Right lobe of liver (tissue), 6 donors: ENCODE measurements at regions not wholly inside any gene's neighbourhood (a gene's known extent, or its start where the extent isn't known, plus 50 kb on each side); places are given as distances from the start of the nearest gene placed in this dataset.

Experiments
- ATAC-seq, 4 donors: fragments of 200-7000 bp; cut with Tn5 transposase; one replicate each; pipeline ENCODE4 v1.9.1; 2020; ENCODE audit warnings: mild to moderate bottlenecking in 4 of 4, moderate library complexity in 4 of 4
- DNase-seq, 3 donors: peaks; one replicate each; pipeline ENCODE4 v3.0.0-alpha.2; 2020
- H3K27ac ChIP-seq, 3 donors: fragments of 200-600 bp; one replicate each; pipeline ENCODE4 v1.8.0; 2022
- H3K27me3 ChIP-seq, 2 donors: fragments of 200-600 bp; one replicate each; pipeline ENCODE4 v1.8.0; 2022
- H3K36me3 ChIP-seq, 4 donors: fragments of 200-600 bp; sonication (generic) in 1 of 4; one replicate each; pipeline versions ENCODE4 v1.5.1 to v1.8.0; 2017 to 2022; ENCODE audit warnings: control low read depth in 1 of 4
- H3K4me1 ChIP-seq, 4 donors: fragments of 200-600 bp; sonication (generic) in 1 of 4; one replicate each; pipeline versions ENCODE4 v1.5.1 to v1.8.0; 2017 to 2022; ENCODE audit warnings: control low read depth in 1 of 4
- H3K4me3 ChIP-seq, 3 donors: fragments of 200-600 bp; one replicate each; pipeline ENCODE4 v1.8.0; 2022
- H3K9me3 ChIP-seq, 4 donors: fragments of 200-600 bp; sonication (generic) in 1 of 4; one replicate each; pipeline versions ENCODE4 v1.5.1 to v1.8.0; 2017 to 2022; ENCODE audit warnings: control low read depth in 1 of 4
- CTCF ChIP-seq, 4 donors: fragments of 200-600 bp in 3 of 4; fragments of 450-650 bp in 1 of 4; IDR thresholded peaks; one replicate each; pipeline versions ENCODE4 v1.5.1 to v1.8.0; 2016 to 2022; ENCODE audit warnings: antibody characterized with exemption in 4 of 4, mild to moderate bottlenecking in 2 of 4
- POLR2A ChIP-seq: fragments of 450-650 bp; IDR thresholded peaks from one replicate; pipeline ENCODE4 v1.6.1; 2017; ENCODE audit warnings: antibody characterized with exemption, mild to moderate bottlenecking
- whole genome bisulfite sequencing: methylation state at CpG from one replicate; pipeline ENCODE4 v1.1.6; 2018; ENCODE audit warnings: low coverage, low lambda C conversion rate; ENCODE audit not compliant: insufficient coverage; ENCODE audit errors: missing lambda C conversion rate; 5-methylcytosine and 5-hydroxymethylcytosine counted together
- intact Hi-C, 2 donors: fragments of 100-400 bp; cut with DNase I; formaldehyde crosslinking; loops; one replicate each; pipeline versions ENCODE4 v1.11.2 to v1.14.1; 2022
- donor health status: DM: no; HTN: yes; CAD: no.
- donor health status: DM: no; HTN: no; CAD: no.
- donor health status: DM: no; HTN: no; CAD: no.
- donor health status: DM: no; HTN: yes; CAD: no.
- donor health status: DM: no; HTN: yes; CAD: no.

- intact Hi-C loops, result loop anchor here in 1 of 2 donors (10.0 kb wide), 1 partner anchor 89 kb away; no protein-coding TSS in a partner anchor
- DNase-seq, result no peak
- TF ChIP-seq POLR2A (peak; percentile 70), CTCF (IDR thresholded peaks at IDR 0.05) (no peak)
- Histone ChIP-seq H3K27ac (peak overlapping the region; percentile 77 to 91 (median 89)), H3K36me3 (no peaks in the 10 kb centered on the region), H3K9me3 (no peaks in the 10 kb centered on the region), H3K4me1 (peaks cover 0 to 44% (median 13%) of the 10 kb centered on the region in 4 donors), H3K27me3 (no peaks in the 10 kb centered on the region), H3K4me3 (no peak overlapping the region)
- peak; percentile 64 to 87 (median 82) for ATAC-seq
- whole genome bisulfite sequencing, result 38% methylated on average over 4 of the region's 4 CpGs
These were observed 187.6 kb downstream of the PCSK1 start for GRCh38 chr5:96245140-96246091.

- Histone ChIP-seq H3K36me3 (no peaks in the 10 kb centered on the region), H3K9me3 (no peaks in the 10 kb centered on the region), H3K27me3 (no peaks in the 10 kb centered on the region), H3K4me3 (no peak overlapping the region), H3K27ac (peak overlapping the region in 2 of 3 donors; percentile 89 to 91), H3K4me1 (peaks cover 0 to 44% (median 13%) of the 10 kb centered on the region in 4 donors)
- DNase-seq (no peak), ATAC-seq (no peak)
- no peak for TF ChIP-seq CTCF (IDR thresholded peaks at IDR 0.05)
- no peak for TF ChIP-seq POLR2A
- WGBS, result 64% methylated on average over 2 of the region's 2 CpGs
- intact Hi-C loops, result loop anchor here in 1 of 2 donors (10.0 kb wide), 1 partner anchor 90 kb away; no protein-coding TSS in a partner anchor
These were observed 188.4 kb downstream of the PCSK1 start for GRCh38 chr5:96244696-96245095.

GRCh38 chr5:96243862-96244261 is 189.2 kb downstream of the PCSK1 start:
- intact Hi-C loops, result loop anchor here in 1 of 2 donors (10.0 kb wide), 1 partner anchor 91 kb away; no protein-coding TSS in a partner anchor
- Histone ChIP-seq H3K36me3 (no peaks in the 10 kb centered on the region), H3K27me3 (no peaks in the 10 kb centered on the region), H3K27ac (peak overlapping the region in 1 of 3 donors; percentile 89), H3K9me3 (no peaks in the 10 kb centered on the region), H3K4me3 (no peak overlapping the region), H3K4me1 (peaks cover 0 to 44% (median 13%) of the 10 kb centered on the region in 4 donors)
- ATAC-seq (no peak), DNase-seq (no peak)
- WGBS, result 33% methylated on average over 1 of the region's 1 CpG
- TF ChIP-seq POLR2A, result no peak
- no peak for TF ChIP-seq CTCF (IDR thresholded peaks at IDR 0.05)

GRCh38 chr5:96243203-96243602 is 189.8 kb downstream of the PCSK1 start:
- TF ChIP-seq CTCF (IDR thresholded peaks at IDR 0.05), result no peak
- no peak for TF ChIP-seq POLR2A
- WGBS, result 38% methylated on average over 1 of the region's 1 CpG
- no peak for ATAC-seq
- no peak for DNase-seq
- Histone ChIP-seq H3K4me1 (peaks cover 0 to 43% (median 13%) of the 10 kb centered on the region in 4 donors), H3K27me3 (no peaks in the 10 kb centered on the region), H3K27ac (peak overlapping the region in 1 of 3 donors; percentile 41), H3K36me3 (no peaks in the 10 kb centered on the region), H3K4me3 (no peak overlapping the region), H3K9me3 (no peaks in the 10 kb centered on the region)
- intact Hi-C loops, result loop anchor here in 1 of 2 donors (10.0 kb wide), 1 partner anchor 92 kb away; no protein-coding TSS in a partner anchor
